HL-60 (cell line): ENCODE measurements at regions not wholly inside any gene's neighbourhood (a gene's known extent, or its start where the extent isn't known, plus 50 kb on each side); places are given as distances from the start of the nearest gene placed in this dataset.

Source experiments
- DNase-seq, 2 experiments: peaks; one replicate each; pipeline ENCODE4 v3.0.0-alpha.2; 2010 to 2020; ENCODE audit warnings: low read depth in 1 of 2, low spot score in 1 of 2
- H3K27ac ChIP-seq: fragments of 250-450 bp; sonication (Bioruptor Pico); replicated peaks from 2 replicates; pipeline ENCODE4 v1.5.1; 2020; ENCODE audit warnings: mild to moderate bottlenecking, moderate library complexity
- H3K27me3 ChIP-seq: fragments of 250-450 bp; sonication (Bioruptor Pico); 2 replicates; pipeline ENCODE4 v1.5.1; 2021; ENCODE audit warnings: mild to moderate bottlenecking, moderate library complexity; ENCODE audit not compliant: insufficient read depth, poor library complexity, severe bottlenecking
- H3K4me3 ChIP-seq: replicated peaks from 2 replicates; pipeline ENCODE4 v1.5.1; 2011; ENCODE audit warnings: mild to moderate bottlenecking, control low read depth, low read length; ENCODE audit not compliant: insufficient read depth
- GABPA ChIP-seq: IDR thresholded peaks from 2 replicates; pipeline ENCODE4 v1.6.1; 2012; ENCODE audit warnings: low read depth
- POLR2AphosphoS5 ChIP-seq: IDR thresholded peaks from 2 replicates; pipeline ENCODE4 v1.6.1; 2012; ENCODE audit warnings: low read depth
- SPI1 ChIP-seq: IDR thresholded peaks from 2 replicates; pipeline ENCODE4 v1.6.1; 2012; ENCODE audit warnings: low read depth, mild to moderate bottlenecking, borderline replicate concordance
- TF ChIP-seq, protein P1 (sequence below): IDR thresholded peaks from one replicate; pipeline ENCODE4 v1.5.1; 2011; ENCODE audit warnings: low read length, control low read depth, inconsistent platforms; ENCODE audit not compliant: insufficient read depth
- TF ChIP-seq, protein P2 (sequence below): IDR thresholded peaks from 2 replicates; pipeline ENCODE4 v1.6.1; 2012; ENCODE audit warnings: low read depth; ENCODE audit not compliant: insufficient replicate concordance

DNA sequence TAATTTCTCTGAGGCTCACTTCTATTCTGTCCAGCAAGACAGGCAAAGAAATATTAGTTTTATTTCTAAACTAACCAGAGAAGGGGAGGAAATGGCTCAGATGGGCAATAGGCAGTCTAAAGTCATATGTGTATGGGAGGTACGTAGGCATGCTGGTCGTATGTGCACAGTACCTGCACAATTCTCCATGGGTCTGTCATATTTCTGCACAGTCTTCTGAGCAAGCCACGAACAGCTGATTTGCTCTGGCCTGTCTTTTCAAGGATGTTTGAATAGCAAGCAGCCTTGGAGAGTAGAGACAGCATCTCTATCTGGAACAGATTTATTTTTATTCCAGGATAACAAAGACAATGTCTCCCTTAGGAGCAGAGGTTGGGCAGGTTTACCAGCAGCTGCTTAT is 92.1 kb downstream of the SLC25A47 start:
- no peak overlapping the region for H3K4me3 ChIP-seq
- TF ChIP-seq POLR2AphosphoS5 (no peak), SPI1 (no peak), GABPA (no peak)
- TF ChIP-seq, protein P1, sequence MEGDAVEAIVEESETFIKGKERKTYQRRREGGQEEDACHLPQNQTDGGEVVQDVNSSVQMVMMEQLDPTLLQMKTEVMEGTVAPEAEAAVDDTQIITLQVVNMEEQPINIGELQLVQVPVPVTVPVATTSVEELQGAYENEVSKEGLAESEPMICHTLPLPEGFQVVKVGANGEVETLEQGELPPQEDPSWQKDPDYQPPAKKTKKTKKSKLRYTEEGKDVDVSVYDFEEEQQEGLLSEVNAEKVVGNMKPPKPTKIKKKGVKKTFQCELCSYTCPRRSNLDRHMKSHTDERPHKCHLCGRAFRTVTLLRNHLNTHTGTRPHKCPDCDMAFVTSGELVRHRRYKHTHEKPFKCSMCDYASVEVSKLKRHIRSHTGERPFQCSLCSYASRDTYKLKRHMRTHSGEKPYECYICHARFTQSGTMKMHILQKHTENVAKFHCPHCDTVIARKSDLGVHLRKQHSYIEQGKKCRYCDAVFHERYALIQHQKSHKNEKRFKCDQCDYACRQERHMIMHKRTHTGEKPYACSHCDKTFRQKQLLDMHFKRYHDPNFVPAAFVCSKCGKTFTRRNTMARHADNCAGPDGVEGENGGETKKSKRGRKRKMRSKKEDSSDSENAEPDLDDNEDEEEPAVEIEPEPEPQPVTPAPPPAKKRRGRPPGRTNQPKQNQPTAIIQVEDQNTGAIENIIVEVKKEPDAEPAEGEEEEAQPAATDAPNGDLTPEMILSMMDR = no peak
- TF ChIP-seq, protein P2, sequence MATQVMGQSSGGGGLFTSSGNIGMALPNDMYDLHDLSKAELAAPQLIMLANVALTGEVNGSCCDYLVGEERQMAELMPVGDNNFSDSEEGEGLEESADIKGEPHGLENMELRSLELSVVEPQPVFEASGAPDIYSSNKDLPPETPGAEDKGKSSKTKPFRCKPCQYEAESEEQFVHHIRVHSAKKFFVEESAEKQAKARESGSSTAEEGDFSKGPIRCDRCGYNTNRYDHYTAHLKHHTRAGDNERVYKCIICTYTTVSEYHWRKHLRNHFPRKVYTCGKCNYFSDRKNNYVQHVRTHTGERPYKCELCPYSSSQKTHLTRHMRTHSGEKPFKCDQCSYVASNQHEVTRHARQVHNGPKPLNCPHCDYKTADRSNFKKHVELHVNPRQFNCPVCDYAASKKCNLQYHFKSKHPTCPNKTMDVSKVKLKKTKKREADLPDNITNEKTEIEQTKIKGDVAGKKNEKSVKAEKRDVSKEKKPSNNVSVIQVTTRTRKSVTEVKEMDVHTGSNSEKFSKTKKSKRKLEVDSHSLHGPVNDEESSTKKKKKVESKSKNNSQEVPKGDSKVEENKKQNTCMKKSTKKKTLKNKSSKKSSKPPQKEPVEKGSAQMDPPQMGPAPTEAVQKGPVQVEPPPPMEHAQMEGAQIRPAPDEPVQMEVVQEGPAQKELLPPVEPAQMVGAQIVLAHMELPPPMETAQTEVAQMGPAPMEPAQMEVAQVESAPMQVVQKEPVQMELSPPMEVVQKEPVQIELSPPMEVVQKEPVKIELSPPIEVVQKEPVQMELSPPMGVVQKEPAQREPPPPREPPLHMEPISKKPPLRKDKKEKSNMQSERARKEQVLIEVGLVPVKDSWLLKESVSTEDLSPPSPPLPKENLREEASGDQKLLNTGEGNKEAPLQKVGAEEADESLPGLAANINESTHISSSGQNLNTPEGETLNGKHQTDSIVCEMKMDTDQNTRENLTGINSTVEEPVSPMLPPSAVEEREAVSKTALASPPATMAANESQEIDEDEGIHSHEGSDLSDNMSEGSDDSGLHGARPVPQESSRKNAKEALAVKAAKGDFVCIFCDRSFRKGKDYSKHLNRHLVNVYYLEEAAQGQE = no peak
- no peak overlapping the region for H3K27ac ChIP-seq
- no peaks in the 10 kb centered on the region for H3K27me3 ChIP-seq
- no peak for DNase-seq

DNA sequence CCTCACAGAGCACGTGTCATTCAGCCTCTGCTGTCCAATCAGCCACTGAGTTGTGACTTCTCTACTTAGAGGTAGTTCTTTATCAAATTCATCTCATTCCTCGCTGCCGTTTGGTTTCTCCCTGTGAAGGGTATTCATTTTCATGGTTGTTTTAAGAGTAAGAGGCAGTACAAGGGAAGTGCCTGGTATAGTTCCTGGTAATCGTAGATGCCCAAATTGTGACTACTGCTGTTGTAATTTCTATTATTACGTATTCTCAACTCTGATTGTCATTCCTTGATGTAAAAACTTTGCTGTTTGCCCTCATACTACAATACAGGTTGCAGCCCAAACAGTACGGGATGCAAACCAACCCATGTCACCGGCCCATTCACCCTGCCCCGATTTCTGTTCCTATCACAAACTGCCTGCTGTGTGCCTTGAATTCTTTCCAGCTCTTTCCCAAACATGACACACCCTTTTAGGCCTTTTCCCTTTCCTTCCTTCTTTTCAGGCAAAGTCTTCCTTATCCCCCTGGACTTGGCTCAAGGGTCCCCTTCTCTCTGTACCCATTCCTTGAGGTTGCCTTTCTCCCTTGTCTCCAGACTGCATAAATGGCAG is 93.0 kb downstream of the SLC25A47 start:
- Histone ChIP-seq H3K4me3 (no peak overlapping the region), H3K27me3 (no peaks in the 10 kb centered on the region), H3K27ac (no peak overlapping the region)
- no peak for DNase-seq
- TF ChIP-seq, protein P2 = no peak
- TF ChIP-seq POLR2AphosphoS5 (no peak), GABPA (no peak), SPI1 (no peak)
- TF ChIP-seq, protein P1 = no peak

DNA sequence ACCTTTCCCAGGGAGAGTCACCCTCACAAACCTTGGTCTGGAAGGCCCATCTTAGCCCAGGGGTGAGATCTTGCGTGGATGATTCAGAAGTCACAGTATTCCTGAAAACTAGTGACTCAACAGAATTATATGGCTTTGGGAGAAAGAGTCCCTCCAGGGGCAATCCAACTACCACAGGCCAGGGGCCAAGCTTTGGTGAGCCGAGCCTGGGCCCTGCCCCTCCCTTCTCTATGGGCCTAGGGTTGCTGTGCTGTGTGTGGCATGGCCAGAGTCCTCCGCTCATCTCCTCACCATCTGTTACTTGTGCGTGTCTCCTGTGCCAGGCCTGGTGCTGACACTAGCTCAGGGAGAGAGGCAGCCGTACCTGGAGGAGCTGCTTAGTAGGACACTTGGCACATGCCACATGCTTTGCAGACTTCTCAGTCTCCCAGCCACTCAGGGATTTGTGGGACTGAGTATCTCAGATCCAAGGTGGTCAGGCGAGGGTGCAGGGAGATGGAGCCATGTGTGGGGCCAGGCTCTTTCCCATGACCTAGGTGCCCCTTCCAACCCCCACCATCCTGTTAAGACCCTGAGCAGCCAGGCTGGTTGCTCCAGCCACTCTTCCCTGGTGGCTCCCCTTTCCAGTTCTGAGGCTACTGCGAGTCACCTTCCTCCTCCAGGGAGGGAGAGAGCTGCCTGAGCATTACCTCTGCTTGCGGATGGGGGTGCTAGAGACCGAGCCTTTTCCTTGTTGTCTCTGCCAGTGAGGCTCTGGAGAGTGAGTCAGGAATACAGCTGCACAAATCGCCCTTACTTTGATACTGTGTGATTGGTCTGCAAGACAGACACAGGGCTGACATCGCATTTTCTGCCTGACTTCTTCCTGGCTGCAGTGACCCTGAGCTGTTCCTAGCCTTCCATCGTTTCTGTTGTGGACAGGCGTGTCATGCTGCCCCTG is 94.1 kb downstream of the SLC25A47 start:
- no peak for DNase-seq
- no peak overlapping the region for H3K27ac ChIP-seq
- H3K4me3 ChIP-seq = no peak overlapping the region
- TF ChIP-seq POLR2AphosphoS5 = no peak
- TF ChIP-seq GABPA = no peak
- H3K27me3 ChIP-seq = no peaks in the 10 kb centered on the region

DNA sequence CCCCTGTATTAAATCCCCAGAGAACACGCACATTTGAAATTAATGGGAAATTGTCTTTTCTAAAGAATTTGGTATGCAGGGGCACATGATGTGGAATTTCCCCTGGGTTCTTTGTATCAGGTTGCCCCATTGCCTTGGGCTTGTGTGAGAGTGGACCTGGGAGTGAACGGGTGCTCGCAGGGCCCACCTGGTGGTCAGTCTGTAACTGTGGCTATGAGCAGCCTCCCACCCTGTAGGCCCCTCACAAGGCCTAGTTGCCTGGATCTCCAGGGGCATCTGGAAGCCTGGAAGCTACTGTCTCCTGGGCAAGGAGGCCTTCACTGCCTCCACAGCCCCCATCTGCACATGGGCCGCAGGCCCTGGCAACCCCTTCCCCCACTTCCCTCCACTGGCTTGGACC is 96.7 kb downstream of the SLC25A47 start:
- H3K27ac ChIP-seq = no peak overlapping the region
- no peak for DNase-seq
- H3K4me3 ChIP-seq = no peak overlapping the region
- H3K27me3 ChIP-seq = no peaks in the 10 kb centered on the region
- no peak for TF ChIP-seq GABPA
- TF ChIP-seq POLR2AphosphoS5 = no peak
- TF ChIP-seq, protein P1 = no peak
- TF ChIP-seq, protein P2 = no peak
- TF ChIP-seq SPI1 = no peak
